ENCODE measurements at regions not wholly inside any gene's neighbourhood (a gene's known extent, or its start where the extent isn't known, plus 50 kb on each side); places are given as distances from the start of the nearest gene placed in this dataset.

- ATAC-seq (no peak), FAIRE-seq (no peak), DNase-seq (ENCODE audit: extremely low read depth in 1 of 4, low spot score in 3 of 4) (no peak)
- H3K4me3 ChIP-seq, result no peak overlapping the region
- H3K4me2 ChIP-seq (ENCODE audit: insufficient read depth, low read length), result no peak overlapping the region
- no peak for TF ChIP-seq XRCC5 (IDR thresholded peaks at IDR 0.05; ENCODE audit: low read depth, low read length)
- no peak for TF ChIP-seq ERF (CRISPR knock-in tag; IDR thresholded peaks at IDR 0.05)
- intact Hi-C loops (cut with micrococcal nuclease) (no loop called here), in situ Hi-C loops (cut with MboI) (no loop called here)
- 1% methylated on average over 7 of the region's 7 CpGs for WGBS (ENCODE audit: insufficient coverage, low coverage, missing lambda C conversion rate)
- H3K9ac ChIP-seq (ENCODE audit: insufficient read depth in 1 of 2, low read depth in 2 of 2, low read length in 2 of 2), result no peak overlapping the region
- no peak overlapping the region for H2AFZ ChIP-seq (ENCODE audit: low read depth, low read length)
- POLR2A ChIA-PET, result no interaction called here
- no peaks in the 10 kb centered on the region for H3K4me1 ChIP-seq (replicated peaks in 1 of 2; ENCODE audit: control insufficient read depth in 2 of 2, insufficient read depth in 2 of 2, low read length in 2 of 2)
- H3K9me1 ChIP-seq (ENCODE audit: control insufficient read depth, insufficient read depth, low read length), result no peaks in the 10 kb centered on the region
- no peaks in the 10 kb centered on the region for H3K36me3 ChIP-seq (ENCODE audit: control insufficient read depth, insufficient read depth, low read length)
- no peaks in the 10 kb centered on the region for H4K20me1 ChIP-seq (replicated peaks; ENCODE audit: control insufficient read depth, insufficient read depth, low read length)
- BruUV-seq (replicated peaks), result no TSS peak
- no peak overlapping the region for H3K27ac ChIP-seq (ENCODE audit: extremely low read depth, low read depth, low read length)
- no peaks in the 10 kb centered on the region for H3K79me2 ChIP-seq (ENCODE audit: control insufficient read depth, insufficient read depth, low read length)
- peaks cover 3 to 25% of the 10 kb centered on the region in 2 experiments; a peak in 3 of 5 replicates for H3K27me3 ChIP-seq (ENCODE audit: control insufficient read depth in 2 of 2, insufficient read depth in 2 of 2, low read length in 2 of 2)
- CTCF ChIA-PET (ENCODE audit: low intra/inter-chr PET ratio), result no interaction called here
- H3K9me3 ChIP-seq (replicated peaks; ENCODE audit: control insufficient read depth, insufficient read depth, low read depth, low read length), result no peaks in the 10 kb centered on the region
Measured at GRCh38 chr10:4075443-4075842, 290.4 kb upstream of the KLF6 start.

GRCh38 chr10:4074545-4075407 is 289.8 kb upstream of the KLF6 start:
- Histone ChIP-seq H3K4me1 (replicated peaks in 1 of 2; ENCODE audit: control insufficient read depth in 2 of 2, insufficient read depth in 2 of 2, low read length in 2 of 2) (no peaks in the 10 kb centered on the region), H3K4me2 (ENCODE audit: insufficient read depth, low read length) (no peak overlapping the region), H3K27ac (ENCODE audit: extremely low read depth, low read depth, low read length) (no peak overlapping the region), H3K9ac (ENCODE audit: insufficient read depth in 1 of 2, low read depth in 2 of 2, low read length in 2 of 2) (no peak overlapping the region), H3K27me3 (ENCODE audit: control insufficient read depth in 2 of 2, insufficient read depth in 2 of 2, low read length in 2 of 2) (peaks cover 3 to 26% of the 10 kb centered on the region in 2 experiments; a peak in 3 of 5 replicates), H2AFZ (ENCODE audit: low read depth, low read length) (no peak overlapping the region), H4K20me1 (replicated peaks; ENCODE audit: control insufficient read depth, insufficient read depth, low read length) (no peaks in the 10 kb centered on the region), H3K4me3 (no peak overlapping the region), H3K79me2 (ENCODE audit: control insufficient read depth, insufficient read depth, low read length) (no peaks in the 10 kb centered on the region), H3K9me1 (ENCODE audit: control insufficient read depth, insufficient read depth, low read length) (no peaks in the 10 kb centered on the region), H3K36me3 (ENCODE audit: control insufficient read depth, insufficient read depth, low read length) (no peaks in the 10 kb centered on the region), H3K9me3 (replicated peaks; ENCODE audit: control insufficient read depth, insufficient read depth, low read depth, low read length) (no peaks in the 10 kb centered on the region)
- ATAC-seq (no peak), DNase-seq (ENCODE audit: extremely low read depth in 1 of 4, low spot score in 3 of 4) (no peak), FAIRE-seq (no peak)
- BruUV-seq (replicated peaks), result no TSS peak
- intact Hi-C loops (cut with micrococcal nuclease) (no loop called here), in situ Hi-C loops (cut with MboI) (no loop called here)
- 6% methylated on average over 10 of the region's 10 CpGs for WGBS (ENCODE audit: insufficient coverage, low coverage, missing lambda C conversion rate)
- ChIA-PET POLR2A (no interaction called here), CTCF (ENCODE audit: low intra/inter-chr PET ratio) (no interaction called here)
- no peak for TF ChIP-seq FOXO4 (CRISPR knock-in tag; IDR thresholded peaks at IDR 0.05)
- no peak for TF ChIP-seq CEBPZ (IDR thresholded peaks at IDR 0.05; ENCODE audit: borderline replicate concordance, low read depth, low read length)
- TF ChIP-seq, protein P1, sequence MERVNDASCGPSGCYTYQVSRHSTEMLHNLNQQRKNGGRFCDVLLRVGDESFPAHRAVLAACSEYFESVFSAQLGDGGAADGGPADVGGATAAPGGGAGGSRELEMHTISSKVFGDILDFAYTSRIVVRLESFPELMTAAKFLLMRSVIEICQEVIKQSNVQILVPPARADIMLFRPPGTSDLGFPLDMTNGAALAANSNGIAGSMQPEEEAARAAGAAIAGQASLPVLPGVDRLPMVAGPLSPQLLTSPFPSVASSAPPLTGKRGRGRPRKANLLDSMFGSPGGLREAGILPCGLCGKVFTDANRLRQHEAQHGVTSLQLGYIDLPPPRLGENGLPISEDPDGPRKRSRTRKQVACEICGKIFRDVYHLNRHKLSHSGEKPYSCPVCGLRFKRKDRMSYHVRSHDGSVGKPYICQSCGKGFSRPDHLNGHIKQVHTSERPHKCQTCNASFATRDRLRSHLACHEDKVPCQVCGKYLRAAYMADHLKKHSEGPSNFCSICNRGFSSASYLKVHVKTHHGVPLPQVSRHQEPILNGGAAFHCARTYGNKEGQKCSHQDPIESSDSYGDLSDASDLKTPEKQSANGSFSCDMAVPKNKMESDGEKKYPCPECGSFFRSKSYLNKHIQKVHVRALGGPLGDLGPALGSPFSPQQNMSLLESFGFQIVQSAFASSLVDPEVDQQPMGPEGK (CRISPR knock-in tag; IDR thresholded peaks at IDR 0.05; ENCODE audit: borderline replicate concordance), result no peak
- no peak for TF ChIP-seq MTA1 (IDR thresholded peaks at IDR 0.05; ENCODE audit: borderline replicate concordance)
- TF ChIP-seq ZNF589 (CRISPR knock-in tag; IDR thresholded peaks at IDR 0.05; ENCODE audit: low read depth), result no peak
- no peak for TF ChIP-seq BACH1 (tag; IDR thresholded peaks at IDR 0.05)

All from K562 (cell line).